Neural cell (in vitro differentiated cells): ENCODE measurements at regions not wholly inside any gene's neighbourhood (a gene's known extent, or its start where the extent isn't known, plus 50 kb on each side); places are given as distances from the start of the nearest gene placed in this dataset.

Experiments
- H2AFZ ChIP-seq: fragments of 200-600, 300-800 bp; sonication (generic), shearing (Covaris generic); 2 replicates; pipeline ENCODE4 v1.6.0; 2014; ENCODE audit warnings: low read depth, mild to moderate bottlenecking, antibody characterized with exemption, low read length, moderate library complexity
- H3F3A ChIP-seq: fragments of 200-600 bp; shearing (Covaris generic); 2 replicates; pipeline ENCODE4 v1.6.1; 2016; ENCODE audit warnings: mild to moderate bottlenecking, moderate library complexity, mixed read lengths, antibody characterized with exemption, low read length; ENCODE audit not compliant: insufficient read depth, poor library complexity, severe bottlenecking
- H3K27ac ChIP-seq: fragments of 200-600, 300-800 bp; sonication (generic), shearing (Covaris generic); 2 replicates; pipeline ENCODE4 v1.5.1; 2014; ENCODE audit warnings: mild to moderate bottlenecking, low read length, moderate library complexity
- H3K27me3 ChIP-seq: fragments of 300-800, 200-600 bp; sonication (generic), shearing (Covaris generic); 2 replicates; pipeline ENCODE4 v1.6.0; 2014; ENCODE audit warnings: mild to moderate bottlenecking, low read depth, low read length, moderate library complexity; ENCODE audit not compliant: insufficient read depth
- H3K36me3 ChIP-seq: fragments of 300-800, 200-600 bp; sonication (generic), shearing (Covaris generic); 2 replicates; pipeline ENCODE4 v1.5.1; 2014; ENCODE audit warnings: mild to moderate bottlenecking, antibody characterized with exemption, low read length, moderate library complexity; ENCODE audit not compliant: insufficient read depth
- H3K4me2 ChIP-seq: fragments of 300-800, 200-600 bp; sonication (generic), shearing (Covaris generic); 2 replicates; pipeline ENCODE4 v1.6.0; 2014; ENCODE audit warnings: mild to moderate bottlenecking, low read length
- H3K4me3 ChIP-seq: fragments of 300-800, 200-600 bp; sonication (generic), shearing (Covaris generic); 2 replicates; pipeline ENCODE4 v1.5.1; 2014; ENCODE audit warnings: mild to moderate bottlenecking, low read length, moderate library complexity
- H3K79me2 ChIP-seq: fragments of 200-600 bp; shearing (Covaris generic); replicated peaks from 2 replicates; pipeline ENCODE4 v1.6.0; 2014; ENCODE audit warnings: mild to moderate bottlenecking, low read length, moderate library complexity; ENCODE audit not compliant: insufficient read depth
- H3K9ac ChIP-seq: fragments of 300-800, 200-600 bp; sonication (generic), shearing (Covaris generic); 2 replicates; pipeline ENCODE4 v1.6.1; 2016; ENCODE audit warnings: mild to moderate bottlenecking, low read length, mixed read lengths
- H3K9me2 ChIP-seq: fragments of 200-600 bp; shearing (Covaris generic); 2 replicates; pipeline ENCODE4 v1.6.1; 2016; ENCODE audit warnings: mild to moderate bottlenecking, low read length, mixed read lengths; ENCODE audit not compliant: insufficient read depth
- H3K9me3 ChIP-seq: fragments of 200-600, 300-800 bp; sonication (generic), shearing (Covaris generic); 2 replicates; pipeline ENCODE4 v1.6.1; 2016; ENCODE audit warnings: mild to moderate bottlenecking, mixed run types, low read length, moderate library complexity, mixed read lengths
- H4K20me1 ChIP-seq: fragments of 200-600 bp; shearing (Covaris generic); 2 replicates; pipeline ENCODE4 v1.6.1; 2016; ENCODE audit warnings: mild to moderate bottlenecking, mixed run types; ENCODE audit not compliant: insufficient read depth
- CTCF ChIP-seq: fragments of 450-650 bp; IDR thresholded peaks from 2 replicates; pipeline ENCODE4 v1.5.1; 2014; ENCODE audit warnings: antibody characterized with exemption, mild to moderate bottlenecking, moderate library complexity; ENCODE audit not compliant: poor library complexity, severe bottlenecking
- EP300 ChIP-seq: fragments of 450-650 bp; conservative IDR thresholded peaks from 2 replicates; pipeline ENCODE4 v1.6.1; 2014; ENCODE audit warnings: antibody characterized with exemption, mild to moderate bottlenecking, moderate library complexity; ENCODE audit not compliant: poor library complexity, severe bottlenecking
- EZH2 ChIP-seq: fragments of 200-600, 300-800 bp; shearing (Covaris generic), sonication (generic); IDR thresholded peaks from 2 replicates; pipeline ENCODE4 v1.6.1; 2014; ENCODE audit warnings: antibody characterized with exemption, low read length, borderline replicate concordance, mild to moderate bottlenecking; ENCODE audit not compliant: insufficient read depth, poor library complexity, severe bottlenecking
- MXI1 ChIP-seq: fragments of 450-650 bp; conservative IDR thresholded peaks from 2 replicates; pipeline ENCODE4 v1.6.1; 2014; ENCODE audit warnings: antibody characterized with exemption, mild to moderate bottlenecking; ENCODE audit not compliant: poor library complexity, severe bottlenecking
- POLR2AphosphoS5 ChIP-seq: IDR thresholded peaks from 2 replicates; pipeline ENCODE4 v1.6.1; 2012
- RAD21 ChIP-seq: fragments of 450-650 bp; conservative IDR thresholded peaks from 2 replicates; pipeline ENCODE4 v1.6.1; 2014; ENCODE audit warnings: antibody characterized with exemption, mild to moderate bottlenecking, moderate library complexity
- REST ChIP-seq: IDR thresholded peaks from 2 replicates; pipeline ENCODE4 v1.6.1; 2012; ENCODE audit warnings: borderline replicate concordance
- SMC3 ChIP-seq: fragments of 450-650 bp; conservative IDR thresholded peaks from 2 replicates; pipeline ENCODE4 v1.6.1; 2014; ENCODE audit warnings: antibody characterized with exemption, mild to moderate bottlenecking, moderate library complexity; ENCODE audit not compliant: poor library complexity
- TAF1 ChIP-seq: IDR thresholded peaks from 2 replicates; pipeline ENCODE4 v1.6.1; 2012; ENCODE audit warnings: low read depth

GRCh38 chr3:152738656-152739055 is 96.3 kb upstream of the P2RY1 start:
- Histone ChIP-seq H3K9ac (no peak overlapping the region), H3K27ac (no peak overlapping the region), H4K20me1 (no peaks in the 10 kb centered on the region), H2AFZ (no peak overlapping the region), H3K4me3 (no peak overlapping the region), H3F3A (no peaks in the 10 kb centered on the region), H3K9me2 (no peaks in the 10 kb centered on the region), H3K4me2 (no peak overlapping the region), H3K79me2 (no peaks in the 10 kb centered on the region), H3K9me3 (no peaks in the 10 kb centered on the region), H3K27me3 (no peaks in the 10 kb centered on the region), H3K36me3 (no peaks in the 10 kb centered on the region)
- no peak for TF ChIP-seq CTCF
- TF ChIP-seq EP300 = no peak
- no peak for TF ChIP-seq TAF1
- no peak for TF ChIP-seq SMC3
- no peak for TF ChIP-seq EZH2
- no peak for TF ChIP-seq MXI1
- no peak for TF ChIP-seq RAD21
- TF ChIP-seq REST = no peak
- no peak for TF ChIP-seq POLR2AphosphoS5

GRCh38 chr3:152742368-152743347 is 92.3 kb upstream of the P2RY1 start:
- H3K36me3 ChIP-seq = no peaks in the 10 kb centered on the region

More at GRCh38 chr3:152742368-152743347, 92.3 kb upstream of the P2RY1 start:
- no peaks in the 10 kb centered on the region for H3K27me3 ChIP-seq
- H3K9ac ChIP-seq = no peak overlapping the region
- no peak overlapping the region for H3K27ac ChIP-seq
- H3K9me3 ChIP-seq = no peaks in the 10 kb centered on the region
- no peaks in the 10 kb centered on the region for H4K20me1 ChIP-seq
- no peaks in the 10 kb centered on the region for H3F3A ChIP-seq
- H3K79me2 ChIP-seq = no peaks in the 10 kb centered on the region
- no peak overlapping the region for H2AFZ ChIP-seq
- no peaks in the 10 kb centered on the region for H3K9me2 ChIP-seq
- TF ChIP-seq TAF1 = no peak
- no peak for TF ChIP-seq SMC3
- no peak for TF ChIP-seq POLR2AphosphoS5
- TF ChIP-seq EP300 = no peak
- TF ChIP-seq REST = no peak
- TF ChIP-seq EZH2 = no peak
- no peak for TF ChIP-seq CTCF
- no peak for TF ChIP-seq MXI1
- no peak for TF ChIP-seq RAD21
- no peak overlapping the region for H3K4me3 ChIP-seq
- no peak overlapping the region for H3K4me2 ChIP-seq
